ENCODE measurements at regions not wholly inside any gene's neighbourhood (a gene's known extent, or its start where the extent isn't known, plus 50 kb on each side); places are given as distances from the start of the nearest gene placed in this dataset.

- TF ChIP-seq CTCF (conservative IDR thresholded peaks at IDR 0.05; ENCODE audit: low read length), result no peak
- no peak for TF ChIP-seq EZH2phosphoT487 (IDR thresholded peaks at IDR 0.05; ENCODE audit: borderline replicate concordance, low read depth, low read length)
These were observed 51.5 kb upstream of the PHLPP1 start for GRCh38 chr18:62663731-62664336.

All from OCI-LY7 (cell line).